RWPE1 (cell line): ENCODE measurements at regions not wholly inside any gene's neighbourhood (a gene's known extent, or its start where the extent isn't known, plus 50 kb on each side); places are given as distances from the start of the nearest gene placed in this dataset.
A peak's percentile ranks its signal among the peaks of the same experiment; 100 is the strongest.
"Not testable (repeated sequence)": the region's sequence is repeated elsewhere in the genome, so short reads cannot be mapped to it uniquely, and the experiment has no call there.

Source experiments
- CTCF ChIA-PET: fragments of 350-600 bp; sonication (Branson Sonifier 250); formaldehyde crosslinking; extraction: SDS; loops from one replicate; lab custom pipeline; 2021; lab: Yijun Ruan, JAX
- POLR2A ChIA-PET: fragments of 400-600 bp; formaldehyde crosslinking; extraction: SDS; loops from one replicate; lab custom pipeline; 2020; ENCODE audit warnings: antibody characterized with exemption; ENCODE audit not compliant: low non-redundant PET; lab: Yijun Ruan, JAX
- DNase-seq: peaks from one replicate; pipeline ENCODE4 v3.0.0; 2012; ENCODE audit warnings: low spot score
- H3K27ac ChIP-seq: fragments of 450-650 bp; 2 replicates; pipeline ENCODE4 v1.5.1; 2017
- CTCF ChIP-seq: fragments of 450-650 bp; conservative IDR thresholded peaks from 2 replicates; pipeline ENCODE4 v1.5.1; 2017; ENCODE audit warnings: low read depth, mild to moderate bottlenecking

- TF ChIP-seq CTCF: no peak
- DNase-seq: no peak
- CTCF ChIA-PET: no interaction called here
- POLR2A ChIA-PET: no interaction called here
- H3K27ac ChIP-seq: no peak overlapping the region
Measured at GRCh38 chr2:15822151-15823044, 118.0 kb upstream of the MYCN start.

GRCh38 chr2:15823459-15824396 is 116.6 kb upstream of the MYCN start:
- no peak for TF ChIP-seq CTCF
- ChIA-PET POLR2A (no interaction called here), CTCF (no interaction called here)
- DNase-seq: no peak
- no peak overlapping the region for H3K27ac ChIP-seq

- POLR2A ChIA-PET: not testable (repeated sequence)
Measured at GRCh38 chr2:15824467-15824866, 115.9 kb upstream of the MYCN start.

DNA sequence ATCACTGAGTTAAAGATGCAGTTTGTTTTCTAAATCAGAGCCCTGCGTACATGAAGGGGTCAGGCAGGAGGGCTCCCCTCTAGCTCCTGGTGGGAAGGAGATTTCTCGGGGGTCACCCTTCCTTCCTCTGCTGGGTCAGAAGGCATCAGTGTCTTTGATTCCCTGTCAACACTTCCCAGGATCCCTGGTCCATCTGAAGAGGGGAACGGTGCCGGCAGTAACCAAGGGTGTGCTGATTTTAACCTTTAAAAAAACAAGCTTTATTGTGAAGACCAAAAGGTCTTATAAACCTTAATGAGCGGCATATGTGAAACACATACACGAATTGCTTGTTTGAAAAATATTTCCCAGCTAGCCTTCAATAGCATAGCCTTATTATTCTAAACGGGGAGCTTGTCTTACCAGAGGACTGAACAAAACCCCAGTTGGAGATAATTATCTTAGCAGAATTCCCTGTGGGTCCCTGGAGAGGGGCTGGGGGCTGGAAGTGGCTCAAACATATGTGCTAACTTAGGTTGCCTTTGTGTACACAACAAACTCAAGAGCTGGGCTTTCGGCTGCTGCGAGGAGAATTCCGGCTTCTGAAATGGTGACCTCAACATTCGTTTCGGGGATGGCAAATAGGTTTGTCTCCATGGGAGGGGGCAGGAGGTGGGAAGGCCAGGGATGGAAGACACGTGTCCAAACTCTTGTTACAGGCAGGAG is 114.9 kb upstream of the MYCN start:
- POLR2A ChIA-PET: no interaction called here
- no peak overlapping the region for H3K27ac ChIP-seq
- DNase-seq: no peak
- CTCF ChIA-PET: no interaction called here
- no peak for TF ChIP-seq CTCF

More at GRCh38 chr2:15824467-15824866, 115.9 kb upstream of the MYCN start:
- DNase-seq, CTCF ChIA-PET, H3K27ac ChIP-seq: not testable (repeated sequence)

- no peak for TF ChIP-seq CTCF
- no peak overlapping the region for H3K27ac ChIP-seq
- ChIA-PET POLR2A (no interaction called here), CTCF (no interaction called here)
- DNase-seq: peak; percentile 56
Measured at GRCh38 chr2:15826273-15826717, 114.1 kb upstream of the MYCN start.

DNA sequence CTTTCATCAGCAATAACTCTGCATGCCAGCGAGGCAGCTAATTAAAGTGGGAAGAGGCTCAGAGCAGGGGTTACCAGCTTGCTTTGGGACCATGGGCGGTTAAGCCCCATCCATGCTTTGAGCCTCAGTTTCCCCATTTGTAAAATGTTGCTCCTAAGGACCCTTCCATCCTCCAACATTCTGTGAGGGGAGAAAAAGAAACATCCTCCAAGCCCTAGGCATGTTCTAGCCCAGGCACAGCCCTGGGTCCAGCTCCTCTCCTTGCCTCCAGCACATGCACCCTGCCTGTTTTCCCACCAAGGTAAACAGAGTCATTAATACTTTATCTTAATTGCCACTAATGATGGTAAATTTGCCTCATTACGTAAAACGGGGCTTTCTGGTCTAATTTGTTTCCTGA is 113.3 kb upstream of the MYCN start:
- DNase-seq: no peak
- ChIA-PET CTCF (no interaction called here), POLR2A (no interaction called here)
- no peak overlapping the region for H3K27ac ChIP-seq
- no peak for TF ChIP-seq CTCF
